HG03159 (cell line): ENCODE measurements at regions not wholly inside any gene's neighbourhood (a gene's known extent, or its start where the extent isn't known, plus 50 kb on each side); places are given as distances from the start of the nearest gene placed in this dataset.
"Not testable (repeated sequence)": the region's sequence is repeated elsewhere in the genome, so short reads cannot be mapped to it uniquely, and the experiment has no call there.

Source experiments
- ATAC-seq: cut with Tn5 transposase; IDR thresholded peaks from one replicate; pipeline ENCODE4 v1.9.1; 2021; ENCODE audit warnings: mild to moderate bottlenecking, moderate library complexity; ENCODE audit not compliant: unreplicated experiment

DNA sequence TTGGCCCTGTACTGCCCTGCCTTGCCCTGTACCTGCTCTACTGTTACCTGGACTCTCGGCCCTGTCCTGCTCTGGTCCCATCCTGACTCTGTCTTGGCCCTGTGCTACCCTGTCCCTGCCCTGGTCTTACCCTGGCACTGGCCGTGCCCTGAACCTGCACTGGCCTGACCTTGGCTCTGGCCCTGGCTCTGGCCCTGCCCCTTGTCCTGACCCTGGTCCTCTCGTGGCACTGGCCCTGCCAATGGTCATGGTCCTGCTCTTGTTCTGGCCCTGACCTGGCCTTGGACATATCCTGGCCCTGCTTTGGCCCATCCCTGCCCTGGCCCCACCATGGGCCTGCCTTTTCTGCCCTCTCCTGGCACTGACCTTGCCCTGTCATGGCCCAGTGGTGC is 251.3 kb downstream of the TP53TG3F start:
- ATAC-seq: not testable (repeated sequence)

DNA sequence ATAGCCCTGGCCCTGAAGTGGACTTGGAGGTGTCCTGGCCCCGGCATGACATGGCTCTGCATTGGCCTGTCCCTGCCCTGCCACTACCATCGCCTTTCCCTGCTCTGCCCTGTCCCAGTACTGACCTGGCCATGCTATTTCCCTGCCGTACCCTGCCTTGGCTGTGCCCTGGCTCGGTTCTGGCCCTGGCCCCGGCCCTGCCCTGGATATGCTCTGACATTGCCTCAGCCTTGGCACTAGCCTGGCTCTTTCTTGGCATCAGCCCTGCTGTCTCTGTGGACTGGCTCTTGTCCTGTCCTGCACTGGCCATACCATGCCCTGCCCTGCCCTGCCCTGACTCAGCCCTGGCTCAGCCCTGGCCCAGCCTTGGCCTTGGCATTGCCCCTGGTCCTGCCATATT is 252.2 kb downstream of the TP53TG3F start:
- ATAC-seq: not testable (repeated sequence)

GRCh38 chr16:33712308-33712707 is 252.9 kb downstream of the TP53TG3F start:
- not testable (repeated sequence) for ATAC-seq

DNA sequence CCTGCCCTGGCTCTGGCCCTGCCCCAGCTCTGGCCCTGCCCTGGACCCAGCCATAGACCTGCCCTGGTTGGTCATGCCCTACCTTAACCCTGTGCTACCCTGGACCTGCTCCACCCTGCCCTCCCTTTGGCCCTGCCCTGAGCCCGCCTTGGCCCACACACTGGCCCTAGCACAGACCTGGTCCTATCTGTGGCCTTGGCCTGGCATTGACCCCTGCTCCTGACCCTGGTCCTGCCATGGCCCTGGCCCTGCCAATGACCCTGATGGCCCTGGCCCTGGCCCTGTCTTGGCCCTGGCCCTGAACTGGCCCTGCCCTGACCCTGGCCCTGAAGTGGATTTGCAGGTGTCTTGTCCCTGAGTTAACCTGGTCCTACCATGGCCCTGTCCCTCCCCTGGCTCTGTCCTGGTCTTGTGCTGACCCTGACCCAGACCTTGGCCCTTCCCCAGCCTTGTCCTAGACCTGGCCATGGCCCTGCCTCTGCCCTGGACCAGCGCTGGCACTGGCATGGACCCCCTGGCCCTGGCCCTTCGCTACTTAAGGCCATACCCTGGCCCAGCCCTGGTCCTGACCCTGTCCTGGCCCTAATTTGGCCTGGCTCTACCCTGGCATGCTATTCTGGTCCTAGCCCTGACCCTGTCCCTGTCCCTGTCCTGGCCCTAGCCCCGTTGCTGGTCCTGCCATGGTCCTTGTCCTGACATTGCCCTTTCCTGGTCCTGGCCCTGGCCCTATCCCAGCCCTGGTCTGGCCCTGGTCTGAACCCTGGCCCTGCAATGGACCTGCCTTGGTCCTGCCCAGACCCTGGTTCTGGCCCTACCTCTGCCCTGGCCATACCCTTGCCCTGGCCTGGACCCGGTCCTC is 253.7 kb downstream of the TP53TG3F start:
- not testable (repeated sequence) for ATAC-seq

DNA sequence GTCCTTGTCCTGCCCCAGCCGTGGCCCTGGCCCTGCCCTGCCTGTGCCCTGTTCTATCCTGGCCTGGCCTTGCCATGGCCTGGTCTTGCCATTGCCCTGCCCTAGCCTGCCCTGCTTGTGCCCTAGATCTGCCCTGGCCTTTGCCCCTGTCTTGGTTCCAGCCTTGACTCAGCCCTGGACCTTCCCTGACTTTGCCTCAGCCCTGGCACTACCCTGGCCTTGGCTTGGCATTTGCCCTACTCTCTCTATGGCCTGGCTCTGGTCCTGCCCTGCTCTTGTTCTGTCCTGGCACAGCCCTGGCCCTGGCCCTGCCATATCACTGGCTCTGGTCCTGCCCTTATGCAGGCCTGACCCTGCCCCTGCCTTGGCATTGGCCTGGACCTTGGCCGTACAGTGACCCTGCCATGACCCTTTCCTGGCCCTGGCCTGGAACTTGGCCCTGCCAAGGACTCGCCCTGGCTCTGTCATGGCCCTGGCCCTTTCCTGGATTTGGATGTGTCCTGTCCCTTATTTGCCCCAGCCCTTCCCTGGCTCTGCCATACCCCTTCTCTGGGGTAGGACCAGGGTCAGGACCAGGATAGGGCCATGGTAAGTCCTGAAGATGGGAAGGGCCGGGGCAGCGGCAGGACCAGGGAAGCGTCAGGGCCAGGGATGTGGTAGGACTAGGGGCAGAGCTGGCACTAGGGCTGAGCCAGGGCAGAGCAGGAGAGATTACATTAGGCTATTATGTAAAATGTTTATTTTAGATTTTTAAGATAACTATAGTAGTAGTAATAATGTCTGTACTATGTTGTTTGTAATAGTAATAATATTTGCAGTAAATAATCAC is 254.5 kb downstream of the TP53TG3F start:
- ATAC-seq: not testable (repeated sequence)

DNA sequence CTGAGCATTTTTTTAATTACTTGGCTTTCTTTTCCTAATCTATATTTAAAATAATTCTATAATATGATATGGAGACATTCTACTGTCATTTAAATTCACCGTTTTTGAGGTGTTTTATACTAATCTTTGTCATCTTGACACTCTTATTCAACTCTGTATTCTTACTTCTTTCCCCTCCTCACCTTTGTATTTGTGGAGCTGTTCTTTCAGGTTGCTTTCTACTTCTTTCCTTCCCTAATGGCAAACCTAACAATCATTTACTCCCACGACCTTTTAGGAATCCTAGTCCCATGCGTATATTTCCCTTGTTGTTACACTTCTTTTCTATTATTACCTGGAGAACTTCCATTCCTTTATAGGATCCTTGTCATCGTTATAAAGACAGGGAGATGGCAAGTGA is 271.8 kb downstream of the TP53TG3F start:
- not testable (repeated sequence) for ATAC-seq

DNA sequence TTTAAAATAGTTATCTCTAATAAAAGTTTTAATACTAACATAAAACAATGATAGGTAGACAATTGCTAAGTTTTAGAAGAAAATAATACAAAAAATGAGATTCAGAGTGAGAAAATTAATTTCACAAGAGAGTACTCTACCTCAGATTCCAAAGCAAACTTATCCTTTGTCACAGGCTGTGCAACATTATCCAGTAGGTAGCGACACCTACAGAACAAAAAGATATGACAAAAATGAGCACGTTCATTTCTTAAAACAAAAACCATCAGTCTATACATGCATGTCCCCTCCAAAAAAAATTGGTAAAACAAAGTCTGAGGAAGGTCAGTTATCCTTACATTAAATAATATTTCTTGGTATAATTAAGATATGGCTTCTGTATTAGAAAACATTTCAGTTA is 275.2 kb downstream of the TP53TG3F start:
- not testable (repeated sequence) for ATAC-seq

DNA sequence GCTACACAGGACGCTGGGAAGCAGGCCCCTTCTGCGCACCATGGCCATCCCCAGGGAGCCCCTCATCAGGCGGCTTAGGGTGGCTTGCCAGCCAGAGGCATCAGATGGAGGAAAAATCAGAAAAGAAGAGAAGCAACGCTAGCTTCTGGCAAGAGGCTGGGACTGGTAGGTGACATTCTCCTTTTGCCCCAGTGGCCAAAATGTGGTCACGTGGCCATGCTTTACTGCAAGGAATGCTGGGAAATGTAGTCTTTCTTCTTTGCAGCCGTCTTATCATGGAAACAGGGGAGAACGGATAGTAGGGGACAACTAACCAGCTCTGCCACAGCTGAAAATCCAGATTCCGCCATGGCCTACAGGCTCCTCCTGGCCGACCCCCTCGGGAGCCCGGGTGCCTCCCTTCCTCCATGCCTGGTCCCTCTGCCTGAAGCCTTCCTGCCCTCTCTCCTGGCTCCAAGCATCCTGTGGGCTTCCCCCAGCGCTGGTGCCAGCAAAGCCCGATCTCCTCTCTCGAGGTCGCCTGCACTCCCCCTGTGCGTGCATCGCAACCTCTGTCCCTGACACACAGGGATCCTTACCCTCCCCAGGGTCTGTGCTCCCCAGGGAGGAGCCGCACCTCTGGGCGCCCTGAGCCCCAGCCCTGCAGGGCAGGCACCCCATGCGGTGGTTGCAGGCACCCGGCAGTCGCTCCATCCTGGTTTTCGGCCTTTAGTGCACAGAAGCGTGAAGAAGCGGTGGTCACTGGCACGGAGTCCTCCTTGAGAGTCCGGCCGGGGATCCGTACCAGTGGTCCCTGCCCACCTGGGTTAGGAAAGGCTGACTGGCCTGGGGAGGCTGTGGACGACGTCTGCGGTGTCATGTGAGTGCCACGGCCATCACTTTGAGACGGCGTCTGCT is 307.7 kb downstream of the TP53TG3F start:
- not testable (repeated sequence) for ATAC-seq

DNA sequence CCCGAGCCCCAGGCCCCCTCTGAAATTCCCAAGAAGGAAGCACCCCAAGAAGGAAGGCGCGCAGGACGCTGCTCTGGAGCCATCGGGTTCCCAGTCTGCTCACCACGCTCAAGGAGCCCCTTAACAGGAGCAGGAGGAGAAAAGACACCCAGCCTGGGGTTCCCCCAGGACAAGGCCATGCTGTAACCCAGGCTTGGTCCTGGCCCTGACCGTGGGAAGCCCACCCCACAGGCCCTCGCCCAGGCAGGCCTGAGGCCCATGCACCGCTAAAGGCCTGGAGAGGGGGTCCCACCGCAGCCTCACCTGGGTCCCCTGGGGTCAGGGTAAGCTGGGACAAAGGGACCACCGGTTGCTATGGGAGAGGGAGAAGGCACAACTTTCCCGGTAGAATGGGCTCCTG is 309.3 kb downstream of the TP53TG3F start:
- ATAC-seq: not testable (repeated sequence)

DNA sequence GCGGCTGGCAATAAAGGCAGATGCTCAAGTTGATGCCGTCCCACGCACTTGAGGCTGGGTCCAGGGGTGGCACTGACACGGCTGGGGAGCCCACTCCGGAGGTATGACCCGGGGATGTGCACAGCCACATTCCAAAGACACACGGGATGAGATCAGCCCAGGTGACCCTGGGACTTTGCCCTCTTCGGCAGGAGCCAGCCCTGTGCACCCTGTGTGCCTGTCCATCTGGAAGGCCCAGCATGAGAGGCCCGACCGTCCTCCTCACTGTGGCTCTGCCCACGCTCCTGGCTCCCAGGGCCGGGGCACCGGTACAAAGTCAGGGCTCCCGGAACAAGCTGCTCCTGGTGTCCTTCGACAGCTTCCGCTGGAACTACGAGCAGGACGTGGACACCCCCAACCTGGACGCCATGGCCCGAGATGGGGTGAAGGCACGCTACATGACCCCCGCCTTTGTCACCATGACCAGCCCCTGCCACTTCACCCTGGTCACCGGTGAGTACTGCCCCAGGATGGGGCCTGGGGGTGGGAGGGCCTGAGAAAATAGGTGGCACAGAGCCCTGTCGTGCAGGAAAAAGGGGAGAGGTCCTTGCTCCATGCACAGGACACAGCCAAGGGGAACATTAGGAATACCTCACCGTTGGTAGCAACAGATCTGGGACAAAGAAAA is 309.9 kb downstream of the TP53TG3F start:
- ATAC-seq: not testable (repeated sequence)

DNA sequence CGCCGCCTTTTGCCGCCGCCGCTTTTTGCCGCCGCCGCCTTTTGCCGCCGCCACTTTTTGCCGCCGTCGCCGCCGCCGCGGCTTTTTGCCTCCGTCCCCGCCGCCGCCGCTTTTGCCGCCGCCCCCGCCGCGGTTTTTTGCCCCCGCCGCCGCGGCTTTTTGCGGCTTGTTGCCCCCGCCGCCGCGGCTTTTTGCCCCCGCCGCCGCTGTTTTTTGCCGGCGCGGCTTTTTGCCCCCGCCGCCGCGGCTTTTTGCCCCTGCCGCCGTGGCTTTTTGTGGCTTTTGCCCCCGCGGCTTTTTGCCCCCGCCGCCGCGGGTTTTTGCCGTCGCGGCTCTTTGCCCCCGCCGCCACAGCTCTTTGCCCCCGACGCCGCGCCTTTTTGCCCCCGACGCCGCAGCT is 311.1 kb downstream of the TP53TG3F start:
- ATAC-seq: not testable (repeated sequence)

- not testable (repeated sequence) for ATAC-seq
Observed at GRCh38 chr16:33771211-33771610, 311.8 kb downstream of the TP53TG3F start.

DNA sequence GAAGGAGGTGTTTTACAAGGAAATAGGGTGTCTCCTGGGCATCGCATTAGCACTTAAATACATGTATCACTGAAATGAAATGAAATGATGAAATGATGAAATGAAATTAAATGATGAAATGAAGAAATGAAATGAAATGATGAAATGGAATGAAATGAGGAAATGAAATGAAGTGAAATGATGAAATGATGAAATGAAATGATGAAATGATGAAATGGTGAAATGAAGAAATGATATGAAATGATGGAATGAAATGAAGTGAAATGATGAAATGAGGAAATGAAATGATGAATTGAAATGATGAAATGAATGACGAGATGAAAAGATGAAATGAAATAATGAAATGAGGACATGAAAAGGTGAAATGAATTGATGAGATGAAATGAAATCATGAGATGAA is 314.6 kb downstream of the TP53TG3F start:
- ATAC-seq: not testable (repeated sequence)

DNA sequence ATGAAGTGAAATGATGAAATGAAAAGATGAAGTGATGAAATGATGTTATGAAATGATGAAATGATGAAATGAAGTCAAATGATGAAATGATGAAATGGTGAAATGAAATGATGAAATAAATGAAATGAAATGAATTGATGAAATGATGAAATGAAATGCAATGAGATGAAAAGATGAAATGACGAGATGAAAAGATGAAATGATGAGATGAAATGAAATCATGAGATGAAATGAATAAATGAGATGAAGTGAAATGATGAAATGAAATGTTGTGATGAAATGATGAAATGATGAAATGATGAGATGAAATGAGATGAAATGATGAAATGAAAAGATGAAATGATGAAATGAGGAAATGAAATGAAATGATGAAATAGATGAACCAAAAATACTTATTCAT is 315.3 kb downstream of the TP53TG3F start:
- ATAC-seq: not testable (repeated sequence)

GRCh38 chr16:33816328-33816944 is 357.0 kb downstream of the TP53TG3F start:
- not testable (repeated sequence) for ATAC-seq

DNA sequence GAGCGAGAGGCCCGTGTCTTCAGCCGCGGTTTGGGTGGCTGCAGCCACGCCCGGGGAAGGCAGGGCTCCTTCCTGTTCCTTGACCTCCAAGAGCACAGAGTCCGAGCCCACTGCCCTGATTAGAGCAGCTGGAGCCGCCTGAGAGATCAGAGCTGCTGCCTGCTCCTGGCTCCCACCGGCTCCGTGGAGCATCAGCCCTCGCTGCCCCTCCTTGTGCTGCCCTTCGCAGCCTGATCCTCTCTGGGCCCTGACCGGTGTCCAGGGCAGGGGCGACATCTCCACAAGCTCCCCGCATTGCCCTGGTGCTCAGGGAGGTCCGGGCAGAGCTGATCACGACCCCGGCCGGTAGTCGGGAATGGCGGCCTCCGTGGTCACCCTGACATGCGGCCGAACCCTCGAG is 365.3 kb downstream of the TP53TG3F start:
- ATAC-seq: not testable (repeated sequence)

DNA sequence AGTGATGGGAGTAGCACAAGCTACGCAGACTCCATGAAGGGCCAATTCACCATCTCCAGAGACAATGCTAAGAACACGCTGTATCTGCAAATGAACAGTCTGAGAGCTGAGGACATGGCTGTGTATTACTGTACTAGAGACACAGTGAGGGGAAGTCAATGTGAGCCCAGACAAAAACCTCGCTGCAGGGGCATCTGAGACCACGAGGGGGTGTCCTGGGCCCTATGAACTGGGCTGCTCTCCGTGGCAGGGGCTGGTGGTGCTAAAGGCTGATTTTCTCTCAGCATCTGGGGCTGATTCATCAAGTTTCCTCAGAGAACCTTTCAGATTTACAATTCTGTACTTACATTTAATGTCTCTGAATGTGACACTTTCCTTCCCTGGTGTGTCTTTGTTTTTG is 368.1 kb downstream of the TP53TG3F start:
- ATAC-seq: not testable (repeated sequence)

DNA sequence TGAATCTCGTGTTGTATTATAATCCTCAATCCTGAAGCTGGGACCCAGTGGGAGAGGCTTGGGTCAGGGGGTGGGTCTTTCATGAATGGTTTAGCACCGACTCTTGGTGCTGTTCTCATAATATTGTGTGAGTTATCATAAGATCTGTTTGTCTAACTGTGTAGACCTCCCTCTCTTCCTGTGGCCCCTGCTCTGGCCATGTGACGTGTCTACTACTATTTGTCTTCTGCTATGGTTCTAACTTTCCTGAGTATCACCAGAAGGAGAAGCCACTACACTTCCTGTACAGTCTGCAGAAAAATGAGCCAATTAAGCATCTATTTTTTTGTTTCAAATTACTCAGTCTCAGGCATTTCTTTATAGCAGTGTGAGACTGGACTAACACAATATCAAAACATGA is 379.7 kb downstream of the TP53TG3F start:
- ATAC-seq: not testable (repeated sequence)

- ATAC-seq: not testable (repeated sequence)
Observed at GRCh38 chr16:33844533-33844932, 385.1 kb downstream of the TP53TG3F start.
